ENCODE measurements at regions not wholly inside any gene's neighbourhood (a gene's known extent, or its start where the extent isn't known, plus 50 kb on each side); places are given as distances from the start of the nearest gene placed in this dataset.
A peak's percentile ranks its signal among the peaks of the same experiment; 100 is the strongest.

- H3K27me3 ChIP-seq (ENCODE audit: low read depth, low read length): no peaks in the 10 kb centered on the region
- H4K20me1 ChIP-seq (ENCODE audit: insufficient read depth, low read length): no peaks in the 10 kb centered on the region
- H3K4me3 ChIP-seq (ENCODE audit: low read length): no peak overlapping the region
- peaks cover 16% of the 10 kb centered on the region; the same call in 1 of the 2 replicates for H3K9me3 ChIP-seq (ENCODE audit: insufficient read depth, low read length)
- H3K79me2 ChIP-seq (ENCODE audit: low read length): no peaks in the 10 kb centered on the region
- H3K4me2 ChIP-seq (ENCODE audit: low read length): no peak overlapping the region
- no peak overlapping the region for H3K9ac ChIP-seq (ENCODE audit: low read length)
- no peaks in the 10 kb centered on the region for H3K36me3 ChIP-seq (replicated peaks; ENCODE audit: low read depth, low read length)
- H3K27ac ChIP-seq (ENCODE audit: low read length): no peak overlapping the region
- no peak overlapping the region for H2AFZ ChIP-seq (ENCODE audit: low read depth, low read length)
- no peak for TF ChIP-seq EZH2phosphoT487 (IDR thresholded peaks at IDR 0.05; ENCODE audit: low read depth)
- TF ChIP-seq, protein P1, sequence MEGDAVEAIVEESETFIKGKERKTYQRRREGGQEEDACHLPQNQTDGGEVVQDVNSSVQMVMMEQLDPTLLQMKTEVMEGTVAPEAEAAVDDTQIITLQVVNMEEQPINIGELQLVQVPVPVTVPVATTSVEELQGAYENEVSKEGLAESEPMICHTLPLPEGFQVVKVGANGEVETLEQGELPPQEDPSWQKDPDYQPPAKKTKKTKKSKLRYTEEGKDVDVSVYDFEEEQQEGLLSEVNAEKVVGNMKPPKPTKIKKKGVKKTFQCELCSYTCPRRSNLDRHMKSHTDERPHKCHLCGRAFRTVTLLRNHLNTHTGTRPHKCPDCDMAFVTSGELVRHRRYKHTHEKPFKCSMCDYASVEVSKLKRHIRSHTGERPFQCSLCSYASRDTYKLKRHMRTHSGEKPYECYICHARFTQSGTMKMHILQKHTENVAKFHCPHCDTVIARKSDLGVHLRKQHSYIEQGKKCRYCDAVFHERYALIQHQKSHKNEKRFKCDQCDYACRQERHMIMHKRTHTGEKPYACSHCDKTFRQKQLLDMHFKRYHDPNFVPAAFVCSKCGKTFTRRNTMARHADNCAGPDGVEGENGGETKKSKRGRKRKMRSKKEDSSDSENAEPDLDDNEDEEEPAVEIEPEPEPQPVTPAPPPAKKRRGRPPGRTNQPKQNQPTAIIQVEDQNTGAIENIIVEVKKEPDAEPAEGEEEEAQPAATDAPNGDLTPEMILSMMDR (IDR thresholded peaks at IDR 0.05; ENCODE audit: low read depth, low read length): no peak
- H3K4me1 ChIP-seq (ENCODE audit: low read length): no peaks in the 10 kb centered on the region
Observed at GRCh38 chr2:128467321-128467969, 148.8 kb upstream of the HS6ST1 start.

- no peaks in the 10 kb centered on the region for H3K79me2 ChIP-seq (ENCODE audit: low read length)
- H3K27ac ChIP-seq (ENCODE audit: low read length): no peak overlapping the region
- no peaks in the 10 kb centered on the region for H3K27me3 ChIP-seq (ENCODE audit: low read depth, low read length)
- TF ChIP-seq, protein P1 (IDR thresholded peaks at IDR 0.05; ENCODE audit: low read depth, low read length): no peak
- no peak for TF ChIP-seq EZH2phosphoT487 (IDR thresholded peaks at IDR 0.05; ENCODE audit: low read depth)
- no peak overlapping the region for H3K4me2 ChIP-seq (ENCODE audit: low read length)
- H3K9ac ChIP-seq (ENCODE audit: low read length): no peak overlapping the region
- H4K20me1 ChIP-seq (ENCODE audit: insufficient read depth, low read length): no peaks in the 10 kb centered on the region
- no peak overlapping the region for H3K4me3 ChIP-seq (ENCODE audit: low read length)
- H2AFZ ChIP-seq (ENCODE audit: low read depth, low read length): no peak overlapping the region
- no peaks in the 10 kb centered on the region for H3K36me3 ChIP-seq (replicated peaks; ENCODE audit: low read depth, low read length)
- no peaks in the 10 kb centered on the region for H3K4me1 ChIP-seq (ENCODE audit: low read length)
- peaks cover 16% of the 10 kb centered on the region; the same call in 1 of the 2 replicates for H3K9me3 ChIP-seq (ENCODE audit: insufficient read depth, low read length)
Observed at GRCh38 chr2:128468186-128468920, 149.7 kb upstream of the HS6ST1 start.

DNA sequence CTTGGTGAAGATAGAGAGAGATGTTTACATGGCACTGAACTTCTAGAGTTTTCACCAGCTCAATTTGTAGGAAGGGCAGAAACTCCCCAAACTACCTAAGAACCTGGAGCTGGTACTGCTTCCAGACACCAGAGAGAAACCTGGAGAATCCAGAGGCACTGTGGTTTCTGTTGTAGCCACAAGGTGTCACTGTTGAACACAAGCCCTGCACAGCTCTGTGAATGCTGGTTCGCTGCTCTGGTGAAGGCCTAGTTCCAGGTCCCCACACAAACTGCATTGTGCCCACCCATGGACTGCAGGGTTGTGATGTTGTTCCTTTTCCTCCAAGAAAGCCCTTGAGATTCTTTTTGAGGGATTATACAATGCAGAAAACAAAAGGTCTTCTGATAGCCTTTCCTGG lies 150.5 kb upstream of the HS6ST1 start:
- Histone ChIP-seq H3K79me2 (ENCODE audit: low read length) (no peaks in the 10 kb centered on the region), H3K9me3 (ENCODE audit: insufficient read depth, low read length) (peaks cover 16% of the 10 kb centered on the region; the same call in 1 of the 2 replicates), H4K20me1 (ENCODE audit: insufficient read depth, low read length) (no peaks in the 10 kb centered on the region), H3K4me3 (ENCODE audit: low read length) (no peak overlapping the region), H3K36me3 (replicated peaks; ENCODE audit: low read depth, low read length) (no peaks in the 10 kb centered on the region), H3K9ac (ENCODE audit: low read length) (no peak overlapping the region), H3K4me1 (ENCODE audit: low read length) (no peaks in the 10 kb centered on the region), H3K4me2 (ENCODE audit: low read length) (no peak overlapping the region), H3K27ac (ENCODE audit: low read length) (no peak overlapping the region), H2AFZ (ENCODE audit: low read depth, low read length) (no peak overlapping the region), H3K27me3 (ENCODE audit: low read depth, low read length) (no peaks in the 10 kb centered on the region)
- TF ChIP-seq, protein P1 (IDR thresholded peaks at IDR 0.05; ENCODE audit: low read depth, low read length): peak; percentile 37
- no peak for TF ChIP-seq EZH2phosphoT487 (IDR thresholded peaks at IDR 0.05; ENCODE audit: low read depth)

DNA sequence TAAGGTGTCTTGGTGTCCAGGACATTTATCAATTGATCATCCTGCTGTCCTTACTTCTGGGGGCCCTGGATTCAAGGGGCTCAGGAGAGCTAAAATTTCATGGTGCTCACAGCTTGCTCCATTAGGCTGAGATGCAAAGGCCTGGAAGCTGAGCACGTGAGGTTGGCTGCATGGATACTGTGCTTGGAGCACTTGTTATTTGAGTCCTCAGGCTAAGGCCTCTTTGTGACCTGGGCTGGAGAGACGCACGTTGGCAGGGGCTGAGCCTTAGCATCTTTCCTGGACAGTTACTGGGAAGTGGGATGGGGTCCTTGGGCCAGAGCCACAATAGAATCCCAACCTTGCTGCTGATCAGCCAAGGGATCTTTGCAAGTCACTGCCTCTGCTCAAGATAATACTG lies 151.2 kb upstream of the HS6ST1 start:
- Histone ChIP-seq H3K79me2 (ENCODE audit: low read length) (no peaks in the 10 kb centered on the region), H4K20me1 (ENCODE audit: insufficient read depth, low read length) (no peaks in the 10 kb centered on the region), H3K4me2 (ENCODE audit: low read length) (no peak overlapping the region), H3K4me1 (ENCODE audit: low read length) (no peaks in the 10 kb centered on the region), H2AFZ (ENCODE audit: low read depth, low read length) (no peak overlapping the region), H3K9ac (ENCODE audit: low read length) (no peak overlapping the region), H3K36me3 (replicated peaks; ENCODE audit: low read depth, low read length) (no peaks in the 10 kb centered on the region), H3K27me3 (ENCODE audit: low read depth, low read length) (no peaks in the 10 kb centered on the region), H3K9me3 (ENCODE audit: insufficient read depth, low read length) (peaks cover 16% of the 10 kb centered on the region; the same call in 1 of the 2 replicates), H3K4me3 (ENCODE audit: low read length) (no peak overlapping the region), H3K27ac (ENCODE audit: low read length) (no peak overlapping the region)
- TF ChIP-seq EZH2phosphoT487 (IDR thresholded peaks at IDR 0.05; ENCODE audit: low read depth): no peak
- TF ChIP-seq, protein P1 (IDR thresholded peaks at IDR 0.05; ENCODE audit: low read depth, low read length): no peak
